SJCRH30 (cell line): ENCODE measurements at regions not wholly inside any gene's neighbourhood (a gene's known extent, or its start where the extent isn't known, plus 50 kb on each side); places are given as distances from the start of the nearest gene placed in this dataset.

ENCODE experiments used
- DNase-seq, 2 experiments: peaks; one replicate each; pipeline ENCODE4 v3.0.0-alpha.2; 2015 to 2020
- H3K27ac ChIP-seq: fragments of 250-450 bp; sonication (Bioruptor Pico); 2 replicates; pipeline ENCODE4 v1.5.1; 2020; ENCODE audit warnings: mild to moderate bottlenecking, moderate library complexity
- H3K27me3 ChIP-seq: fragments of 250-450 bp; sonication (Bioruptor Pico); 2 replicates; pipeline ENCODE4 v1.5.1; 2020; ENCODE audit warnings: mild to moderate bottlenecking, moderate library complexity
- H3K36me3 ChIP-seq: fragments of 250-450 bp; sonication (Bioruptor Pico); 2 replicates; pipeline ENCODE4 v1.5.1; 2020; ENCODE audit warnings: mild to moderate bottlenecking, moderate library complexity
- H3K4me1 ChIP-seq: fragments of 250-450 bp; sonication (Bioruptor Pico); 2 replicates; pipeline ENCODE4 v1.5.1; 2020; ENCODE audit warnings: mild to moderate bottlenecking, moderate library complexity
- H3K4me3 ChIP-seq: fragments of 250-450 bp; sonication (Bioruptor Pico); 2 replicates; pipeline ENCODE4 v1.5.1; 2020; ENCODE audit warnings: mild to moderate bottlenecking, moderate library complexity
- H3K9me3 ChIP-seq: fragments of 250-450 bp; sonication (Bioruptor Pico); replicated peaks from 2 replicates; pipeline ENCODE4 v1.5.1; 2020; ENCODE audit warnings: mild to moderate bottlenecking, moderate library complexity

DNA sequence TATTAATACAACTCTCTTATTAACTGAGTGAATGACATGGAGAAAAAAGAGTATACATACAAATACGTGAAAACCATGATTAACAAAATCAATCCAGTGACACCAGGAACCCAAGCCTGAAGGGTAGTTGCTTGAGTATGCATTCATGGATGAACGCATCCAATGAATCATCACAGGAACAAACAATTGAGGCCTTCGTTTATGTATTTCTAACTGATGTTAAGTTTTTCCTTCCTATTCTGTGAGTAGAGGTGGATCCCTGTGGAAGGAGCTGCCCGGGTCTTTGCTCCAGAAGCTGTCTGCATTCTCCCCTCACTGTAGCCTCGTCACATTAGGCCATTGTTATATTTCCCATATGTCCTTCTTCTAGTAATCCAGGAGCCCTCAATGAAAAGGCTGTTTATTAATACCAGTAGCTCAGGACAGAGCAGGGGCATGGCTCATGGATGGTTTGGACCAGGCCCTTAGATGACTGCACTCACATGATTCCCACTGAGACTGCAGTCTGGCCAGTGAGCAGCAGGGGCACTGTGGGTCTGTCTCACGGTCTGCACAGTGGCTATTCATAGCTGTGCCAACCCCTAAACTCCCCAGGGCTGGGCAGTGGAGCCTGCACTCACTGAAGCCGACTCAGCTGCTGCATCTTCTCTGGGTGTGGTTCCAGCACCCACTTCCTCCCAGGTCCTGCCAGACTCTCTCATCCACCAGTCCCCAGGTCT, 128.1 kb upstream of the TOP3B start:
- H3K4me3 ChIP-seq: no peak overlapping the region

DNA sequence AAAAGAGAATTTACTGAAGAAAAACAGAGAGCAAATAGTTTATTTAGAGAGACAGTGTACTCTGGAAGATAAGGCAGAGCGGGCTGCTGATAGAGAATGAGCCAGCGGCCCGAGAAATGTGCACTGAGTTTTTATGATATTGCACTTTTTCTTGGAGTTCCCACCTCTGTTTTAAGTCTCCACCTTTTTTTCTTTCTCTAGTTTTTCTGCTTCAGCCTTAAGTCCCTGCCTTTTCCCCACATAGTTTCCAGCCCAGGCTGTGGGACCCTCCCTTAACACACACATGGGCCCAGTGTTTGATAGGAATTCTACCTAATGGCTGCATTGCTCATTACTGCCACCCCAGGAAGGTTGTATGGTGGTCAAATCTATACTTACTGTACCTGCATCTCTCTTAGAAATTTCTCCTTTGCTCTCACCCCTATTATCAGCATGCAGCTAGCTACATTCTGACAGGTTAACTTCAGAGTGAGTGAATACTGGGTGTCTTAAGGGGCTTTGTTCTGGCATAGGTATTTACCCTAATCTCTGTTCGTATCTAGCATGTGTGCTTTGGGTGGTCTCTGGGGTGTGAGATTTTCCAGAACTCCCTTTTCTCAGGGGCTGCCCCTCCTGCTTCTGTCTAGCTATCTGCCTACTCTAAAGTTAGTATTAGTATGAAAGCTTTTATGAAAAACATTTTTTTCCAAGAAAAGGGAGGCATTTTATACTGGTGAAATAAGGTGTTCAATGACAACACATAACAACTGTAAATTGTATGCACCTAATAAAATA, 127.3 kb upstream of the TOP3B start:
- DNase-seq: no peak
- Histone ChIP-seq H3K27me3 (peaks cover 2% of the 10 kb centered on the region; the same call in 1 of the 2 replicates), H3K9me3 (no peaks in the 10 kb centered on the region), H3K27ac (no peak overlapping the region), H3K36me3 (no peaks in the 10 kb centered on the region), H3K4me1 (no peaks in the 10 kb centered on the region), H3K4me3 (no peak overlapping the region)

More for the DNA sequence above, 128.1 kb upstream of the TOP3B start:
- Histone ChIP-seq H3K36me3 (no peaks in the 10 kb centered on the region), H3K27me3 (peaks cover under 1% of the 10 kb centered on the region; the same call in 1 of the 2 replicates), H3K27ac (no peak overlapping the region), H3K4me1 (no peaks in the 10 kb centered on the region), H3K9me3 (no peaks in the 10 kb centered on the region)
- DNase-seq: peak; percentile 67 to 70

DNA sequence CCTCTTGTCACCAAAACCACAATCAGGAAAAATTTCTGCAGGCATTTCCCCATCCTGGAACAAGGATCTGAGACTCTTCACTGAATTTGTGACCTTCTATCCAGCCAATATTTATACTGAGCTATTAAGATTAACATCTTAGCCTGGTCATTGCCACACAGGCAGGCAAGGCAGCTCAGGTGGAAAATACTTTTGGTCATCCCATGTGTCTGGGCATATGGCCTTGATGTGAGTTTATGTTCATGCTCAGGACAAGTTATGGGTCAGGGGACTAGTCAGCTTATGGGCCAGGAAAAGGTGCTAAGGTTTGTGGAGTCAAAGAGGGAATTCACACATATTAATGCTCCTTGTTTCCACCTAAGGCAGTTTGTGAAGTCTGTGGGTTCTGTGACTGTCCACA, 124.3 kb upstream of the TOP3B start:
- Histone ChIP-seq H3K36me3 (no peaks in the 10 kb centered on the region), H3K27ac (no peak overlapping the region), H3K9me3 (no peaks in the 10 kb centered on the region), H3K4me1 (no peaks in the 10 kb centered on the region), H3K4me3 (no peak overlapping the region), H3K27me3 (peaks cover 2% of the 10 kb centered on the region; the same call in 1 of the 2 replicates)
- no peak for DNase-seq

DNA sequence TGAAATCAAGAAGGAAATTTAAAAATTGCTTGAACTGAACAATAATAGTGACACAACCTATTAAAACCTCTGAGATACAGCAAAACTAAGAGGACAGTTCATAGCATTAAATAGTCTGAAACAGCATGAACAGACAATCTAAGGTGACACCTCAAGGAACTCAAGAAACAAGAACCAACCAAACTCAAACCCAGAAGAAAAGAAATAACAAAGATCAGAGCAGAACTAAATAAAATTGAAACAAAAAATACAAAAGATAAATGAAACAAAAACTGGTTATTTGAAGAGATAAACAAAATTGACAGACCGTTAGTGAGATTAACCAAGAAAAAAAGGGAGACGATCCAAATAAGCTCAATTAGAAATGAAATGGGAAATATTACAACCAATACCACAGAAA, 122.8 kb upstream of the TOP3B start:
- Histone ChIP-seq H3K27me3 (peaks cover 2% of the 10 kb centered on the region; the same call in 1 of the 2 replicates), H3K4me3 (no peak overlapping the region), H3K9me3 (no peaks in the 10 kb centered on the region), H3K36me3 (no peaks in the 10 kb centered on the region), H3K27ac (no peak overlapping the region), H3K4me1 (no peaks in the 10 kb centered on the region)
- DNase-seq: no peak

DNA sequence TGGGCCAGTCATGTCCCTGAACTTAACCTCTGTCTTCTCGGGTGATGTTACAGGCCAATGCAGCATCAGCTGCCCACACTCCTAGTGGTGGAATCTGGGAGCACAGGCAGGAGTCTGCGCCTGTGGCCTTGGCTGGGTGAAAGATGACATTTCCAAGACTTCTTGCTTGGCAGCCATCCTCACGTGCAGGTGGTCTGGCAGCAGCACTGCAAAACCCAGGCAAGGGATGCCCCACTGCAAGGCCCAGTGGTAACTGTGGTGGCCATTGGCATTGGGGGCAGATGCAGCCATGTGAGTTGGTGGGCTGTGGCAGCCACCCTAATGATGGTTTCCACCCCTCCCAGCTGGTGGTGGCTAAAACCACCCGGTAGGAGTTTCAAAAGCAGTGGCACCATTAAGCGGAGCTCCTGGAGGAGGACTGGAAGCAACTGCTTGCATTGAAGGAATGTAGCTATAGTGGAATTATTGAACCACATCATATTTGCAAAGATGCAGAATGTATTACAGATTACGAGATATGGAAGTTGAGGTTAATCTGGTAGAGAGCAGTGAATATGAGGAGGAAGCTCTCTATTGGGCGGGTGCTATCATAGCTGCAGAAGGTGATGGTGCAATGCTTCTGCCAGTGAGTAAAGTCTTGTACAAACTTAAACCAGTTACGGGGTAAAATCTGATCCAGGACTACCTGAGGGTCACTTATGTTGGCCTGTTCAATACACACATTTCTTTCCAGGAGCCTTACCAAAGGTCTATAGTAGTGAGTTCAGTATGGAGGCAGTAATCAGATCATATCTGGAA, 120.7 kb upstream of the TOP3B start:
- Histone ChIP-seq H3K9me3 (no peaks in the 10 kb centered on the region), H3K4me1 (no peaks in the 10 kb centered on the region), H3K27ac (no peak overlapping the region), H3K27me3 (peaks cover 2% of the 10 kb centered on the region; the same call in 1 of the 2 replicates), H3K4me3 (no peak overlapping the region), H3K36me3 (no peaks in the 10 kb centered on the region)
- peak in 1 of 2 experiments; percentile 17 for DNase-seq

DNA sequence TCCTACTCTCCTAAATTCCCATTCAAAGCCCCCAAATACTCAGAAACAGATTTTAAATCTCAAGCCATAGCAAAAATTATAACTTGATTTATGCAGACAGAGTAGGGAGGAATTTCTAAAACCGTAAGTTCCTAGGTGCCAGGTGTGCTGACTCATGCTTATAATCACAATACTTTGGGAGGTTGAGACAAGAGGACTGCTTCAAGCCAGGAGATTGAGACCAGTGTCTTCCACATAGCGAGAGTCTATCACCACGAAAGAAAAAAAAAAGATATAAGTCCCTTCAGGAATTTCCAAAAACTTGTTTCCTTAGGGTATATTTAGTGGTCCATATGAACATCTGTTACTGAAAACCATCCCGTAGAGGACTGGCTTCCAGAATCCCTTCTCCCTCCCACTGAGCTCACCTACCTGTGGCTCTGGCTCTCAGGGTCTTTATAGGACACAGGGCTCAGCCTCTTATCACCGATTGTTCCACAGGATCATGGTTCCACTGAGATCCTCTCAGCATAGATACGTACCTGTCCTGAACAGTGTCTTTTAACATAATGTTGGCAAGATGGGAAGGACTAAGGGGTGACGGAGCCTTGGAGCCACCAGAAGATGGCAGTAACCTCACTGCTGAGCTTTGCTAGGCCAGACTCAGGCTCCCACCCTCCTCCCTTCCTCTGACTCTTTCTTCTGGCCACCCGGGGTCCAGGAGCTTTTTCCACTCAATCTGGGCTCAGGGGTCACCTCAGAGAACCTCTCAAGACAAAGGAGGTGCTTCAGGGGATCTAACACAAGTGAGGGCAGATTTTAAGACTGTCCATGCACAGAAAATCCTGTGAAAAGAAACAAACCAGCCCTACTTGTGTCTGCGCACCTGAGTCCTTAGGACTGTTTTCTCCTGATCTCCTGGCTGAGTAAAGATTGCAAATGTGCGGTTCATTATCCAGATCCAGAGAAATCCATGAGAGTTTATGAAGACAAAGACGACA, 117.5 kb upstream of the TOP3B start:
- DNase-seq: no peak
- Histone ChIP-seq H3K36me3 (no peaks in the 10 kb centered on the region), H3K4me1 (no peaks in the 10 kb centered on the region), H3K27ac (no peak overlapping the region), H3K9me3 (no peaks in the 10 kb centered on the region), H3K4me3 (no peak overlapping the region), H3K27me3 (peaks cover 4% of the 10 kb centered on the region; the same call in 1 of the 2 replicates)

DNA sequence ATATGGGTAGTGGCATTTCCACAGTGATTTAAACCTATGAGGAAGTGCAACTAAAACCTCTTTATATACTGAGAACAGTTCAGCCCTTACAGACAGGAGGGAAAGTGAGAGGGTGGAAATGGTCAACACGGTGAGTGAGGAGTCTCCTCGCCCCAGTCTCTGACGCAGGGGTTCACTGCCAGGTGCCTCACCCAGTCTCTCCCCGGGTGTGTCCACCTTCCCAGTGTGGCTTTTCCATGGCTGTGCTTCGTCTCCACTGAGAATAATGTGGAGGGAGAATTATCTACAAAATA, 116.6 kb upstream of the TOP3B start:
- Histone ChIP-seq H3K4me1 (no peaks in the 10 kb centered on the region), H3K4me3 (no peak overlapping the region), H3K27ac (no peak overlapping the region), H3K27me3 (peaks cover 4% of the 10 kb centered on the region; the same call in 1 of the 2 replicates), H3K36me3 (no peaks in the 10 kb centered on the region), H3K9me3 (no peaks in the 10 kb centered on the region)
- DNase-seq: no peak

- no peak for DNase-seq
- Histone ChIP-seq H3K4me1 (no peaks in the 10 kb centered on the region), H3K4me3 (no peak overlapping the region), H3K9me3 (no peaks in the 10 kb centered on the region), H3K27me3 (peaks cover 4% of the 10 kb centered on the region; the same call in 1 of the 2 replicates), H3K36me3 (no peaks in the 10 kb centered on the region), H3K27ac (no peak overlapping the region)
Measured at GRCh38 chr22:22098457-22099193, 116.0 kb upstream of the TOP3B start.

- no peaks in the 10 kb centered on the region for H3K36me3 ChIP-seq
- H3K27ac ChIP-seq: no peak overlapping the region
- 0 out of 2 replicates have a peak, but pooled peaks cover 4% of the 10 kb centered on the region for H3K27me3 ChIP-seq
Measured at GRCh38 chr22:22097727-22098228, 115.2 kb upstream of the TOP3B start.

GRCh38 chr22:22094921-22095320, 112.3 kb upstream of the TOP3B start:
- H3K36me3 ChIP-seq: no peaks in the 10 kb centered on the region
- H3K4me3 ChIP-seq: no peak overlapping the region
- DNase-seq: no peak
- H3K9me3 ChIP-seq: no peaks in the 10 kb centered on the region
- 0 out of 2 replicates have a peak, but pooled peaks cover 7% of the 10 kb centered on the region for H3K27me3 ChIP-seq
- no peak overlapping the region for H3K27ac ChIP-seq
- H3K4me1 ChIP-seq: no peaks in the 10 kb centered on the region

More at GRCh38 chr22:22097727-22098228, 115.2 kb upstream of the TOP3B start:
- H3K4me1 ChIP-seq: no peaks in the 10 kb centered on the region
- no peak for DNase-seq
- H3K4me3 ChIP-seq: no peak overlapping the region
- no peaks in the 10 kb centered on the region for H3K9me3 ChIP-seq

DNA sequence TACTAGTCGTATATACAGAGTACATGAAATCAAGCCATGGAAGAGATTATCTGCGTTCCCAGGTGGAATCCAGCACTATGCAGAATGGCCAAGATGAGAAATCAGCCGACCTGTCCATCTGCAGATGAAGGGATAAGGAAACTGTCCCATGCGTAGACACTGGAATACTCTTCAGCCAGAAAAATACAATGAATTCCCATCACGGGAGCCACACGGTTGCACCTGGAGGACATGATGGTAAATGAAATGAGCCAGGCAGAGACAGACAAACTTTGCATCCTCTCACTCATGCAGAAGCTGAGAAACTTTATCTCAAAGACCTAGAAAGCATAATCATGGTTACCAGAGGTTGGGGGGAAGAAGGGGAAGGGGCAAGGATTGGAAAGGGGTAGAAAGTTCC, 111.9 kb upstream of the TOP3B start:
- Histone ChIP-seq H3K4me3 (no peak overlapping the region), H3K4me1 (no peaks in the 10 kb centered on the region), H3K27ac (no peak overlapping the region), H3K9me3 (no peaks in the 10 kb centered on the region), H3K27me3 (0 out of 2 replicates have a peak, but pooled peaks cover 7% of the 10 kb centered on the region), H3K36me3 (no peaks in the 10 kb centered on the region)
- DNase-seq: no peak

DNA sequence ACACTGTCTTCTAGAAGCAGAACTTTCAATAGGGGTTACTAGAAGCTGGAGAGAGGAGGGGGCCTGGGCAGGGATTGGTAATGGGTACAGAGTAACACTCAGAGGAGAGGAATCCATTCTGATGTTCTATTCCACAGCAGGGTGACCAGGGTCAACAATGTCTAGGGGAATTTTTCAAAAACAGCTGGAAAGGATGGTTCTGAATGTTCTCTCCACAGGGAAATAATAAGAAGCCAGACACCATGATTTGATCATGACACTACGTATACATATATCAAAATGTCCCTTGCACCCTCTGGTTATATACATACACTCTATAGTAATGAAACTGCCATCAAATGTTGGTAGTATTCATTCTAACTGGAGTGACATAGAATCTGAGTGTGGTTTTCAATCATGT, 111.2 kb upstream of the TOP3B start:
- no peak overlapping the region for H3K27ac ChIP-seq
- no peak for DNase-seq
- H3K27me3 ChIP-seq: 0 out of 2 replicates have a peak, but pooled peaks cover 7% of the 10 kb centered on the region
- no peaks in the 10 kb centered on the region for H3K4me1 ChIP-seq
- no peak overlapping the region for H3K4me3 ChIP-seq
- H3K36me3 ChIP-seq: no peaks in the 10 kb centered on the region
- H3K9me3 ChIP-seq: no peaks in the 10 kb centered on the region

DNA sequence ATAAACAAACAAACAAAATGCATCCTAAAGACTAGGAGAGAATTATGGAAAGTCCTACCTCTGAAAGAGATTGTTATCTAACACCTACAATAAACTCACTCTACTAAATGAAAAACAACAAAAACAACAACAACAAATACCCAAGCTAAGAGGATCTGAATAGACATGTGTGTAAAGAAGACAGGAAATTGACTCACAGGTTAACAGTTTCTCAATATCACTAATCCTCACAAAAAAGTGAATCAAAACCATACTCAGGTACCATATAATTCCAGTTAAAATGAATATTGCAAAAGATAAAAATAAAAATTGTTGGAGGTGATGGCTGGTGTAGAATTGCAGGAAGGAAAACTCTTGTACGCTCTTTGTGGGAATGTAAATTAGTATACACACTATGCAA, 110.4 kb upstream of the TOP3B start:
- H3K27ac ChIP-seq: no peak overlapping the region
- H3K4me1 ChIP-seq: no peaks in the 10 kb centered on the region
- H3K36me3 ChIP-seq: no peaks in the 10 kb centered on the region
- H3K9me3 ChIP-seq: no peaks in the 10 kb centered on the region
- no peak overlapping the region for H3K4me3 ChIP-seq
- 0 out of 2 replicates have a peak, but pooled peaks cover 7% of the 10 kb centered on the region for H3K27me3 ChIP-seq
- no peak for DNase-seq
